HG03571 (cell line): ENCODE measurements at regions not wholly inside any gene's neighbourhood (a gene's known extent, or its start where the extent isn't known, plus 50 kb on each side); places are given as distances from the start of the nearest gene placed in this dataset.

Experiments used
- ATAC-seq: cut with Tn5 transposase; IDR thresholded peaks from one replicate; pipeline ENCODE4 v1.9.1; 2021; ENCODE audit not compliant: unreplicated experiment

GRCh38 chr12:28876196-28876798, 272.8 kb upstream of the FAR2 start:
- no peak for ATAC-seq

- ATAC-seq: no peak
Observed at GRCh38 chr12:28877854-28878253, 271.2 kb upstream of the FAR2 start.

GRCh38 chr12:28878629-28879028, 270.4 kb upstream of the FAR2 start:
- ATAC-seq: no peak

DNA sequence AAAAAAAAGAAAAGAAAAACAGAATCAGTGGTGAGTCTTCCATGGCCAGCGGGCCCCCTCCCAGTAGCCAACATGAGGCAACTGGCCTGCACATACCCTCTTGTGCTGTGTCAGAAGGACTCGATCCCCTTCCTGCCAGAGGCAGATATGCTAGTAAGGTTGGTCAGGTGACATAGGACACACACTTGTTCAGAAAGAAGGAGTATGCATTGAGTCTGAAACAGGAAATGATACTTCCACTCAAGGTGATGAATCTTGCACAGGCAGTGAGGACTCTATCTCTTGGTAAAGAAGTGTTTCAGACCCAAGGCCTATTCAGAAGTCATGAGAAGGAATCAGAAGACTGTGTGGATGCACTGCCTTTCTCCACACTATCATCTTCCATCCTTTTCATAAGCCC, 269.7 kb upstream of the FAR2 start:
- ATAC-seq: no peak

DNA sequence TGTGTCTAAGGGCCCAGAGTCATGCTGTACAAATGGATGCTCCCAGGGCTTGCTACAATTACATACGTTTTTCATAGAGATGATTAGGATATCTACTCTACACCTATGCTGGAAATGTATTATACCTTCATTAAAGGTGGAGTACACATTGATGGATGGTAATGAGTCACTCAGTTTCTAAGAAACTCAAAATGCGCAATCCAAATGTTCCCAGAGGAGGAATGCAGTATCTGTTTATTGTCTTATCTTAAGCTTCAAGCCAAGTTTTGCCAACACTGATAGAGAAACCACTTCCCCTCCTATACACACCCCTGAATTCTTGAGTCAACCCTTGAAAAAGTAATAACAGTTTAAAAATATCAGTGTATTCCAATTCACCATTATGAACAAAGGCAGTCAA, 266.6 kb upstream of the FAR2 start:
- no peak for ATAC-seq

DNA sequence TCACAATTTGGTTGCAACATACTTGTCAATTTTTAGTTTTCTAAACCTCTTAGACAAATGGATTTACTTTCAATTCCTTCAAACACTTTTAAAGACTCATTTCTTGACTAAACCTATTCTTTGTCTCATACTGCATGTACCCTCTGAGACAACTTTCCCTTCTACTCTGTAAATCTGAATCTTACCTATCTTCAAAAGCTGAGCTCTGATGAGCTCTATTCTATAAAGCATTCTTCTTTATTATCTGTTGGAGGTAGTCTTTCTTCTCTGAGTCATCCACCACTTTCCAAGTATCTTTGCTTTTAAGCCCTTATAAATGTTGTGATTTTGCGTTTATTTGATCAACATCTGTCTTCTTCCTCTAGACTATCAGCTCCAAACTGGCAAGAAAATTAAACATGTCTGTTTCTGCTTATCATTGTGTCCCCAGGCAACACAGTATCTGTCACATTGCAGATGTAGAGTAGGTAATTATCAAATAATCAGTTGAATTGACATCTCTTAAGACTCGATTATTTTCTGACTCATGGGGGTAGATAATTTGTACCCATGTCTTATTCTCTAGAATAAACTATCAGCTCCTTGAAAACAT, 265.6 kb upstream of the FAR2 start:
- ATAC-seq: no peak

- ATAC-seq: no peak
Observed at GRCh38 chr12:28884904-28885679, 264.0 kb upstream of the FAR2 start.

DNA sequence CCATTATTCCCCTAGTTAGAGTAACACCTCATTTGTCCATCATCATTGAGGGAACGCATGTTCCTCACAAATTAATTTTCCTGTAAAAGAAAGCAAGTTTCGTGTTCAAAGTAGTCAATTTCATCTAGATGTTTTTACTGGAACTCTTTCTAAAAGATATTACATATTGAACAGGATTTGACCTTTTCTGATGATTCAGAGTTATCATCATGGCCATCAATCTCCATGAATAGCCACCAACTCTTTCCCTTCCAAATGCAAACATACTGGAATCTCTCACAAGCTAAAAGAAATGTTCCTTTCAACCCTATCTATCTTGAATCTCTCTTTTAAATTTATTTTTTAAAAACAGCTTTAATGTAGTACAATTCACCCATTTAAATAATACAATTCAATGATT, 263.1 kb upstream of the FAR2 start:
- ATAC-seq: no peak

- no peak for ATAC-seq
Observed at GRCh38 chr12:28887461-28887990, 261.6 kb upstream of the FAR2 start.

DNA sequence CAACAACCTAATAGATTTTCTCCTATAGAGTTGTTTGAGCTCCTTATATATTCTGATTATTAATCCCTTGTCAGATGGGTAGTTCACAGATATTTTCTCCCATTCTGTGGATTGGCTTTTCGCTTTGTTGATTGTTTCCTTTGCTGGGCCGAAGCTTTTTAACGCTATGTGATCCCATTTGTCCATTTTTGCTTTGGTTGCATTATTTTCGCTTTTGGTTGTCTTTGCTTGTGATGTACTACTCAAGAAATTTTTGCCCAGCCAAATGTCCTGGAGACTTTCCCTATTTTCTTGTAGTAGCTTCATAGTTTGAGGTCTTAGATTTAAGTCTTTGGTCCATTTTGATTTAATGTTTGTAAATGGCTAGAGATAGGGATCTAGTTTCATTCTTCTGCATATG, 258.4 kb upstream of the FAR2 start:
- ATAC-seq: no peak

DNA sequence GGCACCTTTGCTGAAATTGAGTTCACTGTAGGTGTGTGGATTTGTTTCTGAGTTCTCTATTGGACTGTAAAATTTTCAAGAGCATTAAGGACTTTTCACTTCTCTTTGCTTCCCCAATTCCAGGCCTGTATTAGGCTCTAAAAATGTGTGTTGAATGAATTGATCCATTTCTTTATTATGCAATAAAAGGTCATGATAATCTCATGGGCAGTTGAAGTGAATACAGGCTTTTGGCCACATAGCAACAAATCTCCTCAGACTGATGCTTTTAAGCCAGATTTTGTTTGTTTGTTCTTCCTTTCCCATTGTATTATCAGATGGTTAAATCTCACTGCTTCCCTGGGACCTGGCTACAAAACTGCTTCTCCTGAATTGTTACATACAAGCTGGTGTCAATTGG, 258.0 kb upstream of the FAR2 start:
- ATAC-seq: no peak

DNA sequence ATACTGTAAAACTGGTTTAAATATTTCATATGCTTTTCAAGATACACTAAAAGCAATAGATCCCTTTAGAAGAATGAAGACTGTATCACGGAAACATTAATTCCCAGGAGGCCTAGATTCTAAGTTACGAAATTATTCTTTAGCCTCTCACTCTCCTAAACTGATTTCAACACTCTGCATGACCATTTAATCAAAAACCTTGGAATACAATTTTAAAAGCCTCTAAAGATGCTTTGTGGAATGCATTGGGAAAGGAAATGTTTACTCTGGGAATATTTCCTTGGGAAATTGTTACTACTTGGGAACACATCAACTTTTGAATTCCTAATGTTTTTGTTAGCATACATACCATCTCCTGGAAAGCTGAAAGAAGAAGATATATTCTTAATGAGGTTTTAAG, 255.7 kb upstream of the FAR2 start:
- ATAC-seq: no peak

- no peak for ATAC-seq
Observed at GRCh38 chr12:28893856-28894255, 255.2 kb upstream of the FAR2 start.

GRCh38 chr12:28896421-28896820, 252.7 kb upstream of the FAR2 start:
- ATAC-seq: no peak

GRCh38 chr12:28898038-28898437, 251.0 kb upstream of the FAR2 start:
- no peak for ATAC-seq

DNA sequence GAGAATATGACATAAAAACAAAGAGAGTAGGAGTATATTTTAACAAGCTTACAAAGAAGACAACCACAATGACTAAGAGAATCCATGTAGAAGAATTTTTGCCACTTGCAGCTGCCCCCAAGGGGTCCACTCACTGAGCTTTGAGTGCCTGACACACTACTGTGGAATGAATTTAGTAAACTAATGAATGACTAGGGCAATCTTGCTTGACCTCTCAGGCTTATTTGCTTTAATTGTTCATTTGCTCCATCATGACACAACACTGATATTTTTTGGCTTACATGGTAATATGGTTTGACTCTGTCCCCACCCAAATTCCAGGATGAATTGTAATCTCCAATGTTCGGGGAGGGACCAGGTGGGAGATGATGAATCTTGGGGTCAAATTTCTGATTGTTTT, 249.1 kb upstream of the FAR2 start:
- no peak for ATAC-seq

- no peak for ATAC-seq
Observed at GRCh38 chr12:28905220-28905955, 243.7 kb upstream of the FAR2 start.

DNA sequence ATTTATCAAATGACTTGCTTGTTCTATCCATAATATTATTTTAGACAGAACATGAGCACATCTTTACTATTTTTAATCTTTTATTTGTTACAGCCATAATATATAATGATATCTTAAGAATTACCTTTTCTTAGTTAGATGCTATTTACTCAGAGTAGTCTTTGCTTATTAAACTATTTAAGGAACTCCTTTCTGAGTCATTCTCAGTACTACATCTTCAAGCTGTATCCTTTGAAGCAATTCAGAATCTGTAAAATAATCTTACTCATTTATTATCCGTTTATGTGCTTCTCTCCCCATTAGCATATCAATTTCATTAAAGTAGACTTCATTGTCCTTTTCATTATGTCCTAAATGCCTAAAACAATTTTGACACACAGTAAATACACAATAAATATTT, 240.4 kb upstream of the FAR2 start:
- no peak for ATAC-seq

GRCh38 chr12:28909291-28909690, 239.8 kb upstream of the FAR2 start:
- ATAC-seq: no peak

- ATAC-seq: no peak
Observed at GRCh38 chr12:28925719-28926376, 223.2 kb upstream of the FAR2 start.

DNA sequence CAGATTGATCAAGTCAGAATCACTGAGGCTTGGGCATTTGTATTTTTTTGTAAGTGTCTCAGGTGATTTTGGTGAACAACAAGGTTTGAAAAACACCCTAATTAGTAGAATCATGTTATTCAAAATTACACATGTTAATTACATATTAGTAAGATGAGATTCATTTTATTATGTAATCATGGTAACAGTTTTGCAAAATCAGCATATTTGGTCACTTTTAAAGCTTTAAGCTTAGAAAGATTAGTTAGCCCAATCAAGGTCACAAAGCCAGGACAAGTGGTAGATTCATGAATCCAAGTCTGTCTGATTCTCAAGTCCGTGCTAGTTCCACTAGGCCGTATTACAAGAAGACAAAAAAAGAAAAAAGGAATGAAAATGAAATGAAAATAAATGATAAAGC, 218.4 kb upstream of the FAR2 start:
- ATAC-seq: no peak
